ENCODE measurements at regions not wholly inside any gene's neighbourhood (a gene's known extent, or its start where the extent isn't known, plus 50 kb on each side); places are given as distances from the start of the nearest gene placed in this dataset.

DNA sequence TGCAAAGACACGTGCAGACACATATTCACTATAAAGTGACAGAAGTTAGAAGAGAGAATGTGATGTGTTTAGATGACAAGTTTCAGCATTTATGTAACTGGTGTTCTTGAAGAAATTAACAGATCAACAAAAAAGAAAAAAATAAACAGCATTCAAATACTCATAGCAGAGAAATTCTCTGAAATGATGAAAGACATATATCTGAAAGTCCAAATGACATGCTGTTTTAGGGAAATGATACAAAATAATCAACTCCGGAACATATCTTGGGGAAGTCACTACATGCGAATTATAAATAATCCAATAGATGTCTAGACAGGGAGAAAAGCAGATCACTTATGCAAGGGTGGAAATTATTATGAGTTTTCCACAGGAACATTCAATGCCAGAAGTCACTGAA is 146.0 kb downstream of the SPANXN4 start:
- DNase-seq, result no peak

DNA sequence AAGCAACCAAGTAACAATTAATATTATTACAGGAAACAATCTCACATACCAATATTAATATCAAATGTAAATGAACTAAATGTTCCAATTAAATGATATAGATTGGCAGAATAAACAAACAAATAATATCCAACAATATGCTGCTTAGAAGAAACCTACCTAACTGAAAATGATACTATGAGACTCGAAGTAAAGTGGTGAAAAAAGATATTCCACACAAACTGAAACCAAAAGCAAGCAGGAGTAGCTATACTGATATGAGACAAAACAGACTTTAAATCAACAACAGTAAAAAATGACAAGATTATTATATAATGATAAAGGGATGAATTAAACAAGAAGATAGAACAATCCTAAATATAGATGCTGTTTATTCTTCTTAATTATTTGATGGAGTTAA is 140.1 kb downstream of the SPANXN4 start:
- DNase-seq, result no peak

DNA sequence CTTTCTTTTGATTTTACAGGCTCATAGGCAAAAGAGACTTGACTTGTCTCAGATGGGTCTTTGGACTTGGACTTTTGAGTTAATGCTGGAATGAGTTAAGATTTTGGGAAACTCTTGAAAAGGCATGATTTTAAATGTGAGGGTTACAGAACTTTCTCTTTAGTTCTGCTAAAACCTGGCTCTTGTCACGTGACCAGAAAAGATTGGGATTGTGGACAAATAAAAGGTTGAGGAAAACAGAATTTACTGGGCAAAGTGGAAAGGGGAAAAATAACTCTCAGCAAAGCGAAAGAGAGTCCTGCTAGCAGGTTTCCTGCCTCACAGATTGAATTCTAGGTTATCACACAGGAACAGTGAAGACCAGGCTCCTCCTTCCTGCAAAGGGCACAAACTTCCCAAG is 114.0 kb downstream of the SPANXN4 start:
- no peak for DNase-seq

GRCh38 chrX:143121477-143121876 is 95.7 kb downstream of the SPANXN4 start:
- DNase-seq, result peak; percentile 5

GRCh38 chrX:143115466-143115865 is 89.7 kb downstream of the SPANXN4 start:
- no peak for DNase-seq

DNA sequence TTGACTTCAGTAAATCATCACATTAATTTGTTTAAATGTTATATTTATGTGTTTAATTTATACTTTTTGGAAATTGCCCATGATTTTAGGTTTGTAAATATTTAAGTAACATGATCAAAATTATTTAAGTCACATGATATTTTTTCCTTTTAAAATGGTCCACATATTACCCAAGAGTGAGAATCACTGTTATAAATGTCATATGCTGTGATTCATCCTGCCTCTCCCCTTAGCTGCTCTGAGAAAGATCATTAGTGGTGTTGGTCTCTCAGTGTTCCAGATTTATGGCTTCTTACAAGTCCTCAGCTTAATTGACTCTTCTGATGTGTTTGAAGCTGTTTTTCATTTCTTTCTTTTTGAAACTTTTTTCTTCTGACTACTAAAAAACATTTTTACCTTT is 70.1 kb downstream of the SPANXN4 start:
- no peak for DNase-seq

GRCh38 chrX:143095321-143095720 is 69.6 kb downstream of the SPANXN4 start:
- no peak for DNase-seq

DNA sequence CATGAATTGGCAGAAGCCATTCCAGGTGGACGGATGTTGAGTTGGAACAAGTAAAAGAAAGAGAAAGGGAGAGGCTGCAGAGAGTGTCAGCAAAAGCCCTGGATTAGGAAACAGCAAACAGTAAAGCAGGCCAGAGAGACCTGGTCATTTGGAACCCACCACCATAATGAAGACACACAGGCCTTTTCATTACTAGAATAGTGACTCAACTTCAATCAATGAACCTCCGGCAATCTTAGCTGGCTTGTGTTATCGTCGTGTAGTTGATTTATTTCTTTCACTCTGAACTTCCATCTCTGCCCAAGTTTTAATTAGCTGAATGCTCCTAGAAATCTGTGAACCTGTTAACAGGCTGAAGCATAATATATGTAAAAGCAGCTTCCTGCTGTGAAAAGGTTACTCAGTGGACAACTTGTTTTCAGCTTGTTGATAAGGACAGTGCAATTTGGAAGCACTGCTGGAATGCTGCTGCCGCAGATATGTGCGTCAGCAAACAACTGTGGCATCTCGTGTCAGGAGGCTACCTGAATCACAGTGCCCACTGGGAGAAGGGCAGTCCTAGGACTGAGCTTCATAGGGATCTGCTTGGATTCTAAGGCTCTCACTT is 68.8 kb downstream of the SPANXN4 start:
- DNase-seq, result no peak

All from tongue (tissue), 1 donor.